ENCODE measurements at regions not wholly inside any gene's neighbourhood (a gene's known extent, or its start where the extent isn't known, plus 50 kb on each side); places are given as distances from the start of the nearest gene placed in this dataset.
"Not testable (repeated sequence)": the region's sequence is repeated elsewhere in the genome, so short reads cannot be mapped to it uniquely, and the experiment has no call there.

DNA sequence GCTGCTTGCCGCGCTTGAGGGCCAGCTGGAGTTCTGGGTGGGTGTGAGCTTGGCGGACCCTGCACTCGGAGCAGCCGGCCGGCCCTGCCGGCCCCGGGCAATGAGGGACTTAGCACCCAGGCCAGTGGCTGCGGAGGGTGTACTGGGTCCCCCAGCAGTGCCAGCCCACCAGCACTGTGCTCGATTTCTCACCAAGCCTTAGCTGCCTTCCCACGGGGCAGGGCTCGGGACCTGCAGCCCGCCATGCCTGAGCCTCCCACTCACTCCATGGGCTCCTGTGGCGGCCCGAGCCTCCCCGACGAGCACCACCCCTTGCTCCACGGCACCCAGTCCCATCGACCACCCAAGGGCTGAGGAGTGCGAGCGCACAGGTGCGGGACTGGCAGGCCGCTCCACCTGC, 341.3 kb upstream of the CNTNAP5 start:
- not testable (repeated sequence) for H2BK5ac ChIP-seq (ENCODE audit: low read depth, low read length, poor library complexity, severe bottlenecking); H3K27me3 ChIP-seq (ENCODE audit: control insufficient read depth in 1 of 2, insufficient read depth in 1 of 2, low read length in 2 of 2); H3K4me2 ChIP-seq (ENCODE audit: low read length, poor library complexity, severe bottlenecking); H3K4ac ChIP-seq (ENCODE audit: low read depth in 1 of 2, low read length in 2 of 2); H4K8ac ChIP-seq (ENCODE audit: low read length); H3K79me1 ChIP-seq (replicated peaks; ENCODE audit: low read length, poor library complexity, severe bottlenecking); H3K9ac ChIP-seq (ENCODE audit: low read length); H3K23ac ChIP-seq (ENCODE audit: low read length in 2 of 2); H3K14ac ChIP-seq (ENCODE audit: low read length in 2 of 2); DNase-seq; H4K91ac ChIP-seq (ENCODE audit: low read length); H2BK15ac ChIP-seq (ENCODE audit: low read depth, poor library complexity, severe bottlenecking); H3K36me3 ChIP-seq (ENCODE audit: control insufficient read depth in 1 of 2, insufficient read depth in 2 of 2, low read depth in 1 of 2, low read length in 2 of 2); H3K18ac ChIP-seq (ENCODE audit: low read depth in 1 of 2, low read length in 2 of 2); H2AK5ac ChIP-seq (ENCODE audit: low read length, severe bottlenecking); H2BK120ac ChIP-seq (ENCODE audit: low read depth, low read length); H2BK12ac ChIP-seq (ENCODE audit: low read length in 2 of 2); H3K27ac ChIP-seq (ENCODE audit: low read length, poor library complexity, severe bottlenecking); H3K4me1 ChIP-seq (ENCODE audit: control insufficient read depth, insufficient read depth, low read depth, low read length); H3K9me3 ChIP-seq (ENCODE audit: control insufficient read depth, low read length); H3K4me3 ChIP-seq (ENCODE audit: insufficient read depth in 1 of 2, low read depth in 1 of 2, low read length in 2 of 2); H2AFZ ChIP-seq (ENCODE audit: low read depth, low read length)
- 95% methylated on average over 23 of the region's 23 CpGs for WGBS

DNA sequence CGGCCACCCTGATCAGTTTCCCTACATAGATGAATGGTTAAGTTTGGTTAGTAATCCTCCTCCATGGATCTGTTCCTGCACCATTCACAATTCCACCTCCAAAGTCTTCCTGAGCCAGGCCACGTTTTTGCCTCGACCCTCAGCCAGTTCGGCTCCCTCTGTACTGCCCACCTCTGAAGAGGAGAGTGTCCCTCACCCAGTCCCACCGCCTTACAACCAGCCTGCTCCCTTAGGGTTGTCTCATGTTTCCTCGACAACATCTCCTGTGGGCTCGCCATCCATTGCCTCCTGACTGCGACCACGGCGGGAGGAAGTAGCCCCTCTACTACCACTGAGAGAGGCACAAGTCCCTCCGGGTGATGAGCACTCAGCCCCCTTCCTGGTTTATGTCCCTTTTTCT, 338.0 kb upstream of the CNTNAP5 start:
- Histone ChIP-seq H3K23ac (ENCODE audit: low read length in 2 of 2) (no peak overlapping the region), H3K4me2 (ENCODE audit: low read length, poor library complexity, severe bottlenecking) (no peak overlapping the region), H3K27ac (ENCODE audit: low read length, poor library complexity, severe bottlenecking) (no peak overlapping the region), H3K9ac (ENCODE audit: low read length) (no peak overlapping the region), H3K4me1 (ENCODE audit: control insufficient read depth, insufficient read depth, low read depth, low read length) (no peaks in the 10 kb centered on the region), H2AFZ (ENCODE audit: low read depth, low read length) (no peak overlapping the region), H3K27me3 (ENCODE audit: control insufficient read depth in 1 of 2, insufficient read depth in 1 of 2, low read length in 2 of 2) (no peaks in the 10 kb centered on the region), H3K18ac (ENCODE audit: low read depth in 1 of 2, low read length in 2 of 2) (no peak overlapping the region), H2BK120ac (ENCODE audit: low read depth, low read length) (no peak overlapping the region), H3K14ac (ENCODE audit: low read length in 2 of 2) (no peak overlapping the region), H2BK15ac (ENCODE audit: low read depth, poor library complexity, severe bottlenecking) (no peak overlapping the region), H3K79me1 (replicated peaks; ENCODE audit: low read length, poor library complexity, severe bottlenecking) (no peaks in the 10 kb centered on the region), H3K4ac (ENCODE audit: low read depth in 1 of 2, low read length in 2 of 2) (no peak overlapping the region), H2BK12ac (ENCODE audit: low read length in 2 of 2) (no peak overlapping the region), H3K36me3 (ENCODE audit: control insufficient read depth in 1 of 2, insufficient read depth in 2 of 2, low read depth in 1 of 2, low read length in 2 of 2) (no peaks in the 10 kb centered on the region), H2BK5ac (ENCODE audit: low read depth, low read length, poor library complexity, severe bottlenecking) (no peak overlapping the region), H2AK5ac (ENCODE audit: low read length, severe bottlenecking) (no peak overlapping the region), H3K4me3 (ENCODE audit: insufficient read depth in 1 of 2, low read depth in 1 of 2, low read length in 2 of 2) (no peak overlapping the region), H4K91ac (ENCODE audit: low read length) (no peak overlapping the region), H3K9me3 (ENCODE audit: control insufficient read depth, low read length) (peaks cover 9% of the 10 kb centered on the region), H4K8ac (ENCODE audit: low read length) (no peak overlapping the region)
- WGBS: 90% methylated on average over 10 of the region's 11 CpGs
- DNase-seq: no peak

DNA sequence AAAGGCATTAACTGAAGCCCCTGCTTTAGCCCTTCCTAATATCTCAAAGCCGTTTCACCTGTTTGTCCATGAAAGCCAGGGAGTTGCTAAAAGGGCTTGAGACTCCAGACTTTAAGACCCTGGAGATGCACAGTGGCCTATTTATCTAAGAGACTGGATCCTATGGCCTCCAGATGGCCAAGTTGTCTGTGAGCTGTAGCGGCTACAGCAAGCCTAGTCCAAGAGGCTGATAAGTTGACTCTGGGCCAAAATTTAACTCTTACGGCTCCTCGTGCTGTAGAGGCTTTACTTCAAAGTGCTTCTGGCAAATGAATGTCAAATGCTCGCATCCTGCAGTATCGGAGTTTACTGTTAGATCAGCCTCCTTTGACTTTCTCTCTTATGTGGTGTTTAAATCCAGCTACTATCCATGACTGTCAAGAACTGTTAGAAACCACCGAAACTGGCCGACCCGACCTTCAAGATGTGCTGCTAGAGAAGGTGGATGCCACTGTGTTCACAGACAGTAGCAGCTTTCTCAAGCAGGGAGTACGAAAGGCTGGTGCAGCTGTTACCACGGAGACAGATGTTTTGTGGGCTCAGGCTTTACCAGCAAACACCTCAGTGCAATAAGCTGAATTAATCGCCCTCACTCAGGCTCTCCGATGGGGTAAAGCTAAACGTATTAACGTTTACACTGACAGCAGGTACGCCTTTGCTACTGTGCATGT, 336.7 kb upstream of the CNTNAP5 start:
- H3K18ac ChIP-seq (ENCODE audit: low read depth in 1 of 2, low read length in 2 of 2): no peak overlapping the region
- H3K36me3 ChIP-seq (ENCODE audit: control insufficient read depth in 1 of 2, insufficient read depth in 2 of 2, low read depth in 1 of 2, low read length in 2 of 2): no peaks in the 10 kb centered on the region
- H3K27ac ChIP-seq (ENCODE audit: low read length, poor library complexity, severe bottlenecking): no peak overlapping the region
- H3K4ac ChIP-seq (ENCODE audit: low read depth in 1 of 2, low read length in 2 of 2): no peak overlapping the region
- DNase-seq: no peak
- no peak overlapping the region for H2BK15ac ChIP-seq (ENCODE audit: low read depth, poor library complexity, severe bottlenecking)
- no peak overlapping the region for H2BK12ac ChIP-seq (ENCODE audit: low read length in 2 of 2)
- H2AK5ac ChIP-seq (ENCODE audit: low read length, severe bottlenecking): no peak overlapping the region
- WGBS: 91% methylated on average over 16 of the region's 16 CpGs
- H2BK5ac ChIP-seq (ENCODE audit: low read depth, low read length, poor library complexity, severe bottlenecking): no peak overlapping the region
- H2BK120ac ChIP-seq (ENCODE audit: low read depth, low read length): no peak overlapping the region
- H3K4me1 ChIP-seq (ENCODE audit: control insufficient read depth, insufficient read depth, low read depth, low read length): no peaks in the 10 kb centered on the region
- no peak overlapping the region for H3K9ac ChIP-seq (ENCODE audit: low read length)
- H3K4me3 ChIP-seq (ENCODE audit: insufficient read depth in 1 of 2, low read depth in 1 of 2, low read length in 2 of 2): no peak overlapping the region
- H4K91ac ChIP-seq (ENCODE audit: low read length): no peak overlapping the region
- no peaks in the 10 kb centered on the region for H3K27me3 ChIP-seq (ENCODE audit: control insufficient read depth in 1 of 2, insufficient read depth in 1 of 2, low read length in 2 of 2)
- H2AFZ ChIP-seq (ENCODE audit: low read depth, low read length): no peak overlapping the region
- no peak overlapping the region for H3K4me2 ChIP-seq (ENCODE audit: low read length, poor library complexity, severe bottlenecking)
- no peak overlapping the region for H4K8ac ChIP-seq (ENCODE audit: low read length)
- H3K9me3 ChIP-seq (ENCODE audit: control insufficient read depth, low read length): peaks cover 5% of the 10 kb centered on the region
- H3K14ac ChIP-seq (ENCODE audit: low read length in 2 of 2): no peak overlapping the region
- no peaks in the 10 kb centered on the region for H3K79me1 ChIP-seq (replicated peaks; ENCODE audit: low read length, poor library complexity, severe bottlenecking)
- H3K23ac ChIP-seq (ENCODE audit: low read length in 2 of 2): no peak overlapping the region

DNA sequence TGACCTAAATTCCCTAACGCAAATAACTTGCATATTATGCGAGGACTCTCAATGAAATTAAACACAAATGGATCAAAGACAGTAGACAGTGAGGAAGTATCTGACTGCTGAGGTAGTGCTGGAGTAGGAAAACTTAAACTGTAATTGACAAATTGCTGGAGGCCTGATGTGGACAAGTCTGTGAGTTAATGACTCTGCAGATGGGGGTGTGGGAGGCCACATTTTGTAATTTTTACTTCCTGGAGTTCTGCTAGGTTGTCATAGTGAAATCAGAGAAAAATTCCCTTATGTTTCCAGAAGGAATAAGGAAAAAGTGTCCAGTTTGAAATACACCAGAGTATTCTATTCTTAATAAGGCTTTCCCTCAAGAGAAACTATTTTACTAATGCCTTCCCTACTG, 333.0 kb upstream of the CNTNAP5 start:
- H3K36me3 ChIP-seq (ENCODE audit: control insufficient read depth in 1 of 2, insufficient read depth in 2 of 2, low read depth in 1 of 2, low read length in 2 of 2): no peaks in the 10 kb centered on the region
- no peak for DNase-seq
- no peak overlapping the region for H2BK12ac ChIP-seq (ENCODE audit: low read length in 2 of 2)
- H2AFZ ChIP-seq (ENCODE audit: low read depth, low read length): no peak overlapping the region
- H3K9ac ChIP-seq (ENCODE audit: low read length): no peak overlapping the region
- 94% methylated on average over 2 of the region's 2 CpGs for WGBS
- no peak overlapping the region for H2AK5ac ChIP-seq (ENCODE audit: low read length, severe bottlenecking)
- H4K91ac ChIP-seq (ENCODE audit: low read length): no peak overlapping the region
- no peak overlapping the region for H2BK120ac ChIP-seq (ENCODE audit: low read depth, low read length)
- no peak overlapping the region for H2BK15ac ChIP-seq (ENCODE audit: low read depth, poor library complexity, severe bottlenecking)
- H3K18ac ChIP-seq (ENCODE audit: low read depth in 1 of 2, low read length in 2 of 2): no peak overlapping the region
- no peak overlapping the region for H3K23ac ChIP-seq (ENCODE audit: low read length in 2 of 2)
- no peak overlapping the region for H4K8ac ChIP-seq (ENCODE audit: low read length)
- H3K9me3 ChIP-seq (ENCODE audit: control insufficient read depth, low read length): peaks cover 5% of the 10 kb centered on the region
- no peak overlapping the region for H3K14ac ChIP-seq (ENCODE audit: low read length in 2 of 2)
- no peak overlapping the region for H3K4me3 ChIP-seq (ENCODE audit: insufficient read depth in 1 of 2, low read depth in 1 of 2, low read length in 2 of 2)
- no peak overlapping the region for H3K4ac ChIP-seq (ENCODE audit: low read depth in 1 of 2, low read length in 2 of 2)
- no peaks in the 10 kb centered on the region for H3K4me1 ChIP-seq (ENCODE audit: control insufficient read depth, insufficient read depth, low read depth, low read length)
- H3K79me1 ChIP-seq (replicated peaks; ENCODE audit: low read length, poor library complexity, severe bottlenecking): no peaks in the 10 kb centered on the region
- no peak overlapping the region for H3K27ac ChIP-seq (ENCODE audit: low read length, poor library complexity, severe bottlenecking)
- H3K4me2 ChIP-seq (ENCODE audit: low read length, poor library complexity, severe bottlenecking): no peak overlapping the region
- H2BK5ac ChIP-seq (ENCODE audit: low read depth, low read length, poor library complexity, severe bottlenecking): no peak overlapping the region
- no peaks in the 10 kb centered on the region for H3K27me3 ChIP-seq (ENCODE audit: control insufficient read depth in 1 of 2, insufficient read depth in 1 of 2, low read length in 2 of 2)
